ENCODE measurements at regions not wholly inside any gene's neighbourhood (a gene's known extent, or its start where the extent isn't known, plus 50 kb on each side); places are given as distances from the start of the nearest gene placed in this dataset.
A peak's percentile ranks its signal among the peaks of the same experiment; 100 is the strongest.
"Not testable (repeated sequence)": the region's sequence is repeated elsewhere in the genome, so short reads cannot be mapped to it uniquely, and the experiment has no call there.

DNA sequence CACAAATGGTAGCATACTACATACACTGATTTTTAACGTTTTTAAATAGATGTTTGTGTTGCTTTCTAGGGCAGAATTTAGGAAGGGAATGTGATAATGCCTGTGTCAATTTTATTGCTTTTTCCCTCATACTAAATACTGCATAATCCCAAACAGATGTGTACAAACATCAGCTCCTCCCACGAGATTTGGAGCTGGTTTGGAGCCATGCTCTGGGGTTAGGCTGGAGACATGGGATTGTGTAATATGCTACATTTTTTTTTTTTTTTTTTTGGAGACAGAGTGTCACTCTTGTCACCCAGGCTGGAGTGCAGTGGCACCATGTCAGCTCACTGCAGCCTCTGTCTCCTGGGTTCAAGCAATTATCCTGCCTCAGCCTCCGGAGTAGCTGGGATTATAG is 80.1 kb downstream of the EBLN2 start:
- no peak for DNase-seq (ENCODE audit: low read depth)
- TF ChIP-seq, protein P1, sequence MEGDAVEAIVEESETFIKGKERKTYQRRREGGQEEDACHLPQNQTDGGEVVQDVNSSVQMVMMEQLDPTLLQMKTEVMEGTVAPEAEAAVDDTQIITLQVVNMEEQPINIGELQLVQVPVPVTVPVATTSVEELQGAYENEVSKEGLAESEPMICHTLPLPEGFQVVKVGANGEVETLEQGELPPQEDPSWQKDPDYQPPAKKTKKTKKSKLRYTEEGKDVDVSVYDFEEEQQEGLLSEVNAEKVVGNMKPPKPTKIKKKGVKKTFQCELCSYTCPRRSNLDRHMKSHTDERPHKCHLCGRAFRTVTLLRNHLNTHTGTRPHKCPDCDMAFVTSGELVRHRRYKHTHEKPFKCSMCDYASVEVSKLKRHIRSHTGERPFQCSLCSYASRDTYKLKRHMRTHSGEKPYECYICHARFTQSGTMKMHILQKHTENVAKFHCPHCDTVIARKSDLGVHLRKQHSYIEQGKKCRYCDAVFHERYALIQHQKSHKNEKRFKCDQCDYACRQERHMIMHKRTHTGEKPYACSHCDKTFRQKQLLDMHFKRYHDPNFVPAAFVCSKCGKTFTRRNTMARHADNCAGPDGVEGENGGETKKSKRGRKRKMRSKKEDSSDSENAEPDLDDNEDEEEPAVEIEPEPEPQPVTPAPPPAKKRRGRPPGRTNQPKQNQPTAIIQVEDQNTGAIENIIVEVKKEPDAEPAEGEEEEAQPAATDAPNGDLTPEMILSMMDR (conservative IDR thresholded peaks at IDR 0.05; ENCODE audit: low read depth, low read length), result no peak
- H3K4me3 ChIP-seq (ENCODE audit: low read length), result no peak overlapping the region

GRCh38 chr3:73143401-73143800 is 81.9 kb downstream of the EBLN2 start:
- no peak for DNase-seq (ENCODE audit: low read depth)
- no peak overlapping the region for H3K4me3 ChIP-seq (ENCODE audit: low read length)
- TF ChIP-seq, protein P1 (conservative IDR thresholded peaks at IDR 0.05; ENCODE audit: low read depth, low read length), result no peak

DNA sequence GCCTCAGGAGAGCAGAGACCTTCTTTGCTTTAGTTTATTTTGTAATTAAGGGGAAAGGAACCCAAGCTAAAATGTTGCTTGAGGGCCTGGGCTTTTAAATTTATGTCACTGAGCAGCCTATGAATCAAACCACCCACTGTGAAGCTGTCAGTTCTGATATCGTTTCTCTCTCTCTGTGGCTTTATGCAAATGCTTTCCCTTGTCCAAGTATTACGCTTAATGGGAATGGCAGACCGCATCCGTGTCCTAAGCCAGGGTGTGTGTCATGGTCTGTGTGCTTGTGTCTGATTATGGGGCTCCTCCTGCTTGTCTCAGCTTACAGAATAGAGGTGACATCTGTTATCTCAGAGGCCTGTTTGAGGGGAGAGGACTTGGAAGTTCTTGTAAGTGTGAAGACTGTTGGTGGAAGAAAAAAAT is 82.4 kb downstream of the EBLN2 start:
- TF ChIP-seq, protein P1 (conservative IDR thresholded peaks at IDR 0.05; ENCODE audit: low read depth, low read length), result no peak
- no peak overlapping the region for H3K4me3 ChIP-seq (ENCODE audit: low read length)
- DNase-seq (ENCODE audit: low read depth), result peak; percentile 3

DNA sequence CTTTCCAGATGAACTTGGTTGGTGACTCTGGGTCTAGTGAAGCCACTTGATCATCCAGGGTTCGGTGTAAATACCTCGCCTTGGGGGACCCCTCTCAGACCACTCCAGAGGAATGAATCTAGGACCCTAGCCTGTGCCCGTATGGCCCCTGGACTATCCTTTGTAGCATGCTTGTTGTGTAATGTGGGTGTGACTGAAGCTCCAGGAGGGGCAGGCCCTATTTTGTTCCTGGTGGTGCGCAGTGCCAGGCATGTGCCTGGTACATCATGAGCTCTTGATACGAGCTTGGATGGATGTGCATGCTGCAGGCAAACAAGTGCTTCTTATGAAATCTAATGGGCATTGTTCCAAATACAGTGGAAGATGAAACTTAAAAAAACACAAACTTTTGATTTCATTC is 82.8 kb downstream of the EBLN2 start:
- no peak overlapping the region for H3K4me3 ChIP-seq (ENCODE audit: low read length)
- TF ChIP-seq, protein P1 (conservative IDR thresholded peaks at IDR 0.05; ENCODE audit: low read depth, low read length), result no peak
- DNase-seq (ENCODE audit: low read depth), result peak; percentile 17

DNA sequence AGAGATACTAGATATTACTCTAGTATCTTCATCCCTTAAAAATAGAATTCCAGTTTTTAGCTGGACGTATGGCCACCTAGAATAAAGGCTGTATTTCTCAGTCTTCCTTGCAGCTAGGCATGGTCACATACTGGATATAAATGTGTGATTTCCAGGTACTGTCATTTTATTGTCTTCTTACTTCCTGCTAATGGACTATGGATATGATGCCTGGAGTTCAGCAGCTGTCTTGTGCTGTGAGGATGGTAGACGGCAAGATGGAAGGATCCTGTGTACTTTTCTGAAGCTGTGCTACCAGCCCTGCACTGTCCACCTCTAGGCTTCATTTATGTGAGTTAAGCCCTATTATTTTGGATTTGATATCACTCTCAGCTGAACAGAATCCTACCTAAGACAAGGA is 83.4 kb downstream of the EBLN2 start:
- TF ChIP-seq, protein P1 (conservative IDR thresholded peaks at IDR 0.05; ENCODE audit: low read depth, low read length), result no peak
- no peak overlapping the region for H3K4me3 ChIP-seq (ENCODE audit: low read length)
- no peak for DNase-seq (ENCODE audit: low read depth)

- DNase-seq (ENCODE audit: low read depth); H3K4me3 ChIP-seq (ENCODE audit: low read length): not testable (repeated sequence)
Observed at GRCh38 chr3:73147479-73147878, 86.0 kb downstream of the EBLN2 start.

DNA sequence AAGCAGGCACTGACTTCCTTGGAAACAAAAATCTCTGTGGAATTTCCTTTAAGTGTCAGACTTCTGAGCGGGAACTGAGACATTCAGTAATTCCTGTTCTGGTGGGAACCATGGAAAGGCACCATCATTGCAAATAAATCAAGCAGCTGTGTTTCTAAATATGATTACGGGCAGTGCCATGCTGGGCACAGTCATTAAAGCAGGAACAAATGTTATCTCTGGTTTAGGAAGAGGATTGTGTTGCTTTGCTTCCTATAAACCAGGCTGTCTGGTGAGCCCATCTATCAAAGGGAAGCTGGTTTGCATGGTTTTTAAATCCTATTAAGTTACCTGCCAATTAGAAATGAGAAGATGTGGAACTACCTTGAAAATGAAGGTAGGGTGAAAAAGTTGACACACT is 86.7 kb downstream of the EBLN2 start:
- TF ChIP-seq, protein P1 (conservative IDR thresholded peaks at IDR 0.05; ENCODE audit: low read depth, low read length), result no peak
- H3K4me3 ChIP-seq (ENCODE audit: low read length), result no peak overlapping the region
- DNase-seq (ENCODE audit: low read depth), result no peak

GRCh38 chr3:73148682-73149081 is 87.2 kb downstream of the EBLN2 start:
- no peak for DNase-seq (ENCODE audit: low read depth)
- TF ChIP-seq, protein P1 (conservative IDR thresholded peaks at IDR 0.05; ENCODE audit: low read depth, low read length), result no peak
- no peak overlapping the region for H3K4me3 ChIP-seq (ENCODE audit: low read length)

Data from retinal pigment epithelial cell (primary cell).